Activated CD4-positive, CD25-positive, alpha-beta regulatory T cell treated with anti-CD3 and anti-CD28 coated beads, Interleukin-2, amount 50 U/mL, for 16 hours (primary cell): ENCODE measurements at regions not wholly inside any gene's neighbourhood (a gene's known extent, or its start where the extent isn't known, plus 50 kb on each side); places are given as distances from the start of the nearest gene placed in this dataset.

ENCODE experiments used
- DNase-seq: peaks from one replicate; pipeline ENCODE4 v3.0.0-alpha.2; 2020; ENCODE audit warnings: low read depth, low spot score

- no peak for DNase-seq
Measured at GRCh38 chr13:29929062-29929847, 78.8 kb upstream of the UBL3 start.

- no peak for DNase-seq
Measured at GRCh38 chr13:29926098-29926476, 75.7 kb upstream of the UBL3 start.

GRCh38 chr13:29925457-29926097, 75.2 kb upstream of the UBL3 start:
- DNase-seq = no peak

GRCh38 chr13:29924482-29925350, 74.3 kb upstream of the UBL3 start:
- no peak for DNase-seq

- DNase-seq = no peak
Measured at GRCh38 chr13:29923554-29924481, 73.4 kb upstream of the UBL3 start.

- DNase-seq = no peak
Measured at GRCh38 chr13:29922896-29923295, 72.5 kb upstream of the UBL3 start.

GRCh38 chr13:29922281-29922821, 71.9 kb upstream of the UBL3 start:
- no peak for DNase-seq

GRCh38 chr13:29921542-29921941, 71.1 kb upstream of the UBL3 start:
- DNase-seq = no peak

- no peak for DNase-seq
Measured at GRCh38 chr13:29920025-29920643, 69.7 kb upstream of the UBL3 start.

GRCh38 chr13:29918845-29919244, 68.4 kb upstream of the UBL3 start:
- DNase-seq = no peak

GRCh38 chr13:29917650-29918049, 67.2 kb upstream of the UBL3 start:
- DNase-seq = no peak

GRCh38 chr13:29914581-29914980, 64.2 kb upstream of the UBL3 start:
- no peak for DNase-seq

GRCh38 chr13:29911781-29912418, 61.5 kb upstream of the UBL3 start:
- no peak for DNase-seq

- DNase-seq = no peak
Measured at GRCh38 chr13:29909975-29910674, 59.7 kb upstream of the UBL3 start.

GRCh38 chr13:29909081-29909730, 58.8 kb upstream of the UBL3 start:
- no peak for DNase-seq

GRCh38 chr13:29908416-29909080, 58.1 kb upstream of the UBL3 start:
- DNase-seq = no peak

- no peak for DNase-seq
Measured at GRCh38 chr13:29907670-29908069, 57.3 kb upstream of the UBL3 start.

- no peak for DNase-seq
Measured at GRCh38 chr13:29906432-29907011, 56.1 kb upstream of the UBL3 start.
